OCI-LY1 (cell line): ENCODE measurements at regions not wholly inside any gene's neighbourhood (a gene's known extent, or its start where the extent isn't known, plus 50 kb on each side); places are given as distances from the start of the nearest gene placed in this dataset.

Source experiments
- EZH2 ChIP-seq: fragments of 200-600 bp; sonication (generic), shearing (Covaris generic); IDR thresholded peaks from 2 replicates; pipeline ENCODE4 v1.8.0; 2017; ENCODE audit warnings: borderline replicate concordance, mixed run types, mild to moderate bottlenecking, antibody characterized with exemption, low read length, moderate library complexity, mixed read lengths
- TF ChIP-seq, protein P1 (sequence below): fragments of 200-600 bp; sonication (generic), shearing (Covaris generic); IDR thresholded peaks from 2 replicates; pipeline ENCODE4 v1.5.1; 2017; ENCODE audit warnings: mild to moderate bottlenecking, antibody characterized with exemption, low read length, moderate library complexity, mixed read lengths

DNA sequence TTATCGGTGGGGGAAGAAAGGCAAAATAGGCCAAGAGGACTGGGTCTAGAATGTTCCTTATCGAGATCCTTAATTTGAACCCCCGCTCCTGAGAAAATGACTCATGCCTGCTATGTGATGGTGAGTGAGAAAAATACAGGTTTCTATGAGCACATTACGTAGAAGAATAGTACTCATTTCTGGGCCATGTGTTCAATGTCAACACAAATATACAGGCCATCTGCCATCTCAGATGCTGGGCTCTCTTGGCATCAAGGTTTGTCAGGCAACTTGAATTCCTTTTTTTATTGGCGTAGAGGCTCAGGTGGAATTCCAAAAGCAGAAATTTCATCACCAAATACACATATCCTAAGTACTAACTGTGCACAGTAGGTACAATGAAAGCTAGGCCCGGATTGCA lies 81.4 kb upstream of the TRIM2 start:
- TF ChIP-seq, protein P1, sequence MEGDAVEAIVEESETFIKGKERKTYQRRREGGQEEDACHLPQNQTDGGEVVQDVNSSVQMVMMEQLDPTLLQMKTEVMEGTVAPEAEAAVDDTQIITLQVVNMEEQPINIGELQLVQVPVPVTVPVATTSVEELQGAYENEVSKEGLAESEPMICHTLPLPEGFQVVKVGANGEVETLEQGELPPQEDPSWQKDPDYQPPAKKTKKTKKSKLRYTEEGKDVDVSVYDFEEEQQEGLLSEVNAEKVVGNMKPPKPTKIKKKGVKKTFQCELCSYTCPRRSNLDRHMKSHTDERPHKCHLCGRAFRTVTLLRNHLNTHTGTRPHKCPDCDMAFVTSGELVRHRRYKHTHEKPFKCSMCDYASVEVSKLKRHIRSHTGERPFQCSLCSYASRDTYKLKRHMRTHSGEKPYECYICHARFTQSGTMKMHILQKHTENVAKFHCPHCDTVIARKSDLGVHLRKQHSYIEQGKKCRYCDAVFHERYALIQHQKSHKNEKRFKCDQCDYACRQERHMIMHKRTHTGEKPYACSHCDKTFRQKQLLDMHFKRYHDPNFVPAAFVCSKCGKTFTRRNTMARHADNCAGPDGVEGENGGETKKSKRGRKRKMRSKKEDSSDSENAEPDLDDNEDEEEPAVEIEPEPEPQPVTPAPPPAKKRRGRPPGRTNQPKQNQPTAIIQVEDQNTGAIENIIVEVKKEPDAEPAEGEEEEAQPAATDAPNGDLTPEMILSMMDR, result no peak
- TF ChIP-seq EZH2, result no peak
